ENCODE measurements at regions not wholly inside any gene's neighbourhood (a gene's known extent, or its start where the extent isn't known, plus 50 kb on each side); places are given as distances from the start of the nearest gene placed in this dataset.
"Not testable (repeated sequence)": the region's sequence is repeated elsewhere in the genome, so short reads cannot be mapped to it uniquely, and the experiment has no call there.

GRCh38 chr18:28432339-28432738 lies 255.4 kb upstream of the CDH2 start:
- TF ChIP-seq EZH2 (IDR thresholded peaks at IDR 0.05; ENCODE audit: borderline replicate concordance, low read depth, low read length, severe bottlenecking) (no peak), CTCF (IDR thresholded peaks at IDR 0.05; ENCODE audit: borderline replicate concordance, extremely low read depth, low read length, poor library complexity, severe bottlenecking) (no peak)
- DNase-seq (no peak), ATAC-seq (ENCODE audit: insufficient read depth, low read depth) (no peak)
- no peaks in the 10 kb centered on the region for H4K20me1 ChIP-seq (ENCODE audit: insufficient read depth, low read length)
- no peaks in the 10 kb centered on the region for H3K27me3 ChIP-seq (ENCODE audit: insufficient read depth, low read length, poor library complexity)
- no peaks in the 10 kb centered on the region for H3K4me1 ChIP-seq (ENCODE audit: insufficient read depth, low read length)
- no peak overlapping the region for H3K4me2 ChIP-seq (ENCODE audit: insufficient read depth, low read length)
- H3K9me3 ChIP-seq (ENCODE audit: insufficient read depth, low read length, severe bottlenecking), result no peaks in the 10 kb centered on the region
- no peaks in the 10 kb centered on the region for H3K36me3 ChIP-seq (ENCODE audit: insufficient read depth, low read length)
- H2AFZ ChIP-seq (ENCODE audit: low read depth, low read length), result no peak overlapping the region
- no peaks in the 10 kb centered on the region for H3K79me2 ChIP-seq (ENCODE audit: insufficient read depth, low read length)
- no peak overlapping the region for H3K9ac ChIP-seq (ENCODE audit: low read depth, low read length)
- no peak overlapping the region for H3K27ac ChIP-seq (ENCODE audit: low read length)
- H3K4me3 ChIP-seq (ENCODE audit: low read depth in 1 of 2, low read length in 2 of 2), result no peak overlapping the region

- ATAC-seq (ENCODE audit: insufficient read depth, low read depth) (peak; percentile 50; the same call in 1 of the 3 replicates), DNase-seq (peak; percentile 28)
- H3K79me2 ChIP-seq (ENCODE audit: insufficient read depth, low read length), result no peaks in the 10 kb centered on the region
- peaks cover 22% of the 10 kb centered on the region for H3K9me3 ChIP-seq (ENCODE audit: insufficient read depth, low read length, severe bottlenecking)
- H2AFZ ChIP-seq (ENCODE audit: low read depth, low read length), result no peak overlapping the region
- H3K9ac ChIP-seq (ENCODE audit: low read depth, low read length), result no peak overlapping the region
- no peaks in the 10 kb centered on the region for H3K27me3 ChIP-seq (ENCODE audit: insufficient read depth, low read length, poor library complexity)
- H3K36me3 ChIP-seq (ENCODE audit: insufficient read depth, low read length), result no peaks in the 10 kb centered on the region
- H4K20me1 ChIP-seq (ENCODE audit: insufficient read depth, low read length), result no peaks in the 10 kb centered on the region
- no peak overlapping the region for H3K27ac ChIP-seq (ENCODE audit: low read length)
- no peaks in the 10 kb centered on the region for H3K4me1 ChIP-seq (ENCODE audit: insufficient read depth, low read length)
- no peak overlapping the region for H3K4me2 ChIP-seq (ENCODE audit: insufficient read depth, low read length)
- no peak overlapping the region for H3K4me3 ChIP-seq (ENCODE audit: low read depth in 1 of 2, low read length in 2 of 2)
- TF ChIP-seq CTCF (IDR thresholded peaks at IDR 0.05; ENCODE audit: borderline replicate concordance, extremely low read depth, low read length, poor library complexity, severe bottlenecking) (no peak), EZH2 (IDR thresholded peaks at IDR 0.05; ENCODE audit: borderline replicate concordance, low read depth, low read length, severe bottlenecking) (no peak)
Measured at GRCh38 chr18:28425886-28426285, 249.0 kb upstream of the CDH2 start.

- TF ChIP-seq EZH2 (IDR thresholded peaks at IDR 0.05; ENCODE audit: borderline replicate concordance, low read depth, low read length, severe bottlenecking) (no peak), CTCF (IDR thresholded peaks at IDR 0.05; ENCODE audit: borderline replicate concordance, extremely low read depth, low read length, poor library complexity, severe bottlenecking) (no peak)
- no peaks in the 10 kb centered on the region for H3K79me2 ChIP-seq (ENCODE audit: insufficient read depth, low read length)
- no peaks in the 10 kb centered on the region for H3K27me3 ChIP-seq (ENCODE audit: insufficient read depth, low read length, poor library complexity)
- H2AFZ ChIP-seq (ENCODE audit: low read depth, low read length), result no peak overlapping the region
- no peaks in the 10 kb centered on the region for H4K20me1 ChIP-seq (ENCODE audit: insufficient read depth, low read length)
- H3K4me2 ChIP-seq (ENCODE audit: insufficient read depth, low read length), result no peak overlapping the region
- ATAC-seq (ENCODE audit: insufficient read depth, low read depth) (no peak), DNase-seq (no peak)
- H3K9ac ChIP-seq (ENCODE audit: low read depth, low read length), result no peak overlapping the region
- no peaks in the 10 kb centered on the region for H3K4me1 ChIP-seq (ENCODE audit: insufficient read depth, low read length)
- peaks cover 22% of the 10 kb centered on the region for H3K9me3 ChIP-seq (ENCODE audit: insufficient read depth, low read length, severe bottlenecking)
- no peak overlapping the region for H3K4me3 ChIP-seq (ENCODE audit: low read depth in 1 of 2, low read length in 2 of 2)
- no peak overlapping the region for H3K27ac ChIP-seq (ENCODE audit: low read length)
- no peaks in the 10 kb centered on the region for H3K36me3 ChIP-seq (ENCODE audit: insufficient read depth, low read length)
Measured at GRCh38 chr18:28422577-28422976, 245.6 kb upstream of the CDH2 start.

- H3K4me1 ChIP-seq (ENCODE audit: insufficient read depth, low read length); H2AFZ ChIP-seq (ENCODE audit: low read depth, low read length); H3K4me3 ChIP-seq (ENCODE audit: low read depth in 1 of 2, low read length in 2 of 2); H3K9ac ChIP-seq (ENCODE audit: low read depth, low read length); H3K79me2 ChIP-seq (ENCODE audit: insufficient read depth, low read length); DNase-seq; ATAC-seq (ENCODE audit: insufficient read depth, low read depth); H3K4me2 ChIP-seq (ENCODE audit: insufficient read depth, low read length); H3K36me3 ChIP-seq (ENCODE audit: insufficient read depth, low read length); H3K27me3 ChIP-seq (ENCODE audit: insufficient read depth, low read length, poor library complexity); H4K20me1 ChIP-seq (ENCODE audit: insufficient read depth, low read length); H3K27ac ChIP-seq (ENCODE audit: low read length): not testable (repeated sequence)
- peaks cover 22% of the 10 kb centered on the region for H3K9me3 ChIP-seq (ENCODE audit: insufficient read depth, low read length, severe bottlenecking)
Measured at GRCh38 chr18:28421950-28422349, 245.0 kb upstream of the CDH2 start.
